Spleen (tissue), 7 donors: ENCODE measurements at regions not wholly inside any gene's neighbourhood (a gene's known extent, or its start where the extent isn't known, plus 50 kb on each side); places are given as distances from the start of the nearest gene placed in this dataset.

Source experiments
- CTCF ChIP-seq, 11 experiments: fragments of 200-600 bp in 7 of 11; fragments of 450-650 bp in 4 of 11; sonication (generic) in 4 of 11; IDR thresholded peaks in 8 of 11; conservative IDR thresholded peaks in 3 of 11; 1 replicate in 7 of 11; 2 replicates in 4 of 11; pipeline versions ENCODE4 v1.4.0 to v1.8.0; 2016 to 2021; ENCODE audit warnings: antibody characterized with exemption in 11 of 11, inconsistent platforms in 4 of 11, mild to moderate bottlenecking in 1 of 11
- POLR2A ChIP-seq, 3 donors: fragments of 450-650 bp; IDR thresholded peaks; one replicate each; pipeline ENCODE4 v1.5.1; 2017; ENCODE audit warnings: antibody characterized with exemption in 3 of 3, mild to moderate bottlenecking in 1 of 3
- POLR2AphosphoS5 ChIP-seq, 3 donors: sonication (generic); formaldehyde crosslinking; IDR thresholded peaks; one replicate each; pipeline ENCODE4 v1.5.1; 2017; ENCODE audit warnings: antibody characterized with exemption in 3 of 3
- donor health status: DM: no; HTN: no; CAD: no; lungs with moderate emphysema.
- donor health status: DM: no; HTN: no; CAD: no.
- donor health status: DM: no; HTN: no; CAD: no.

- TF ChIP-seq CTCF (IDR thresholded peaks at IDR 0.05 in 8 of 11, conservative IDR thresholded peaks at IDR 0.05 in 3 of 11) (no peak), POLR2AphosphoS5 (IDR thresholded peaks at IDR 0.05) (no peak), POLR2A (IDR thresholded peaks at IDR 0.05) (no peak)
These were observed 161.2 kb upstream of the NFIA start for GRCh38 chr1:60921175-60921574.
